IPS-NIHi11 (cell line): ENCODE measurements at regions not wholly inside any gene's neighbourhood (a gene's known extent, or its start where the extent isn't known, plus 50 kb on each side); places are given as distances from the start of the nearest gene placed in this dataset.
"Not testable (repeated sequence)": the region's sequence is repeated elsewhere in the genome, so short reads cannot be mapped to it uniquely, and the experiment has no call there.

Experiments
- DNase-seq: peaks from one replicate; pipeline ENCODE4 v3.0.0; 2012; ENCODE audit warnings: mixed read lengths, low spot score

DNA sequence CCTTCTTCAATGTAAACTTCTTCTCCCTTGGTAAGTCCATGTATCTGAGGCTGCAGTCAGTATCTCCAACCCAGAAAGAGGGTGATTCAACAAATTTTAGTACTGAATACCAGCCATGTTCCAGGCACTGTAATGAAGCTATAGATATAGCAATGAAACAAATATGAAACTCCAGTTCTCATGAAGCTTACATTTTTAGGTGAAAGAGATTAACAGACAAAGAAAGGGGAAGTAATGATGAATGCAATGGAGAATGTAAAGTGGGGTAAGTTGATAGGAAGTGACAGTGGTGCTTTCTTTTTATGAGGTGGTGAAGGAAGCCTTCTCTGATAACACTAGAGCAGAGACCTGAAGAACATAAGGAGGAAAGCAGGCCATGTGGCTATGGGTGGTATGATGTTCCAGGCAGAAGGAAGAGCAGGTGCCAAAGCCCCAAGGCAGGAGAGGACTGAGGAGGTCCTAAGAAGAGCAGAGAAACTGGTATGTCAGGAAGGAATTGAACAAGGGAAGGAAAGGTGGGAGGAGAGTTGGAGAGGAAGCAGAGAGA is 143.6 kb downstream of the TFAP2B start:
- DNase-seq = no peak

DNA sequence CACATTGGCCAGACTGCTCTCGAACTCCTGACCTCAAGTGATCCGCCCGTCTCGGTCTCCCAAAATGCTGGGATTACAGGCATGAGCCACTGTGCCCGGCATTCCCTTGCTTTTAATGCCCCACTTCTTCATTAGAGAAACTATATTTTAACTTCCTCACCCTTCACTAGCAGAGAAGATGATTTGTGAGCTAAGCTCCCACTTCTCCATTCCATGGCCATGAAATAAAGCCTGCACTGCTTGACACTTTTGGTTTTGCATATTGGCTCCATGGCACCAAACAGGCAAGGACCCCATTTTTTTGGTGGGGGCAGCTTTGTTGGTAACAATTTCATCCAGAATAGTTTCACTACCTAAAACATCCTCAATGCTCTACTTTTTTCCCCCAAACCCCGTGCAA is 145.3 kb downstream of the TFAP2B start:
- no peak for DNase-seq

DNA sequence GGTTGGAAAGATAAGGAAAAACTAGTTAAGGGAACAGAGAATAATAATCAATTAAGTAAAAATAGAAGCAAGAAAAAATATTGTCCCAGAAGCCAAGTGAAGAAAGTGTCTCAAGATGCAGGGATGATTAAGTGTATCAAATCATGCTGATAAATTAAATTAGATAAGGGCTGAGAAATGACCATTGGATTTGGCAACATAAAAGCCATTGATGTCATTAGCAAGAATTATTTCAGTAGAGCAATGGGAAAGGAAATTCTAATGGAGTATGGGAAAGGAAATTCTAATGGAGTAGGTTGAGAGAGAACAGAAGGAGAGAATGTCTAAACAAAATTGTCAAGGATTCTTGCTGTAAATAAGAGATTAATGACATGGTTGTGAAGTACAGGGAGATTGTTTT is 146.8 kb downstream of the TFAP2B start:
- DNase-seq = no peak

- DNase-seq = no peak
Observed at GRCh38 chr6:50966532-50966931, 147.9 kb downstream of the TFAP2B start.

- no peak for DNase-seq
Observed at GRCh38 chr6:50966986-50967385, 148.3 kb downstream of the TFAP2B start.

DNA sequence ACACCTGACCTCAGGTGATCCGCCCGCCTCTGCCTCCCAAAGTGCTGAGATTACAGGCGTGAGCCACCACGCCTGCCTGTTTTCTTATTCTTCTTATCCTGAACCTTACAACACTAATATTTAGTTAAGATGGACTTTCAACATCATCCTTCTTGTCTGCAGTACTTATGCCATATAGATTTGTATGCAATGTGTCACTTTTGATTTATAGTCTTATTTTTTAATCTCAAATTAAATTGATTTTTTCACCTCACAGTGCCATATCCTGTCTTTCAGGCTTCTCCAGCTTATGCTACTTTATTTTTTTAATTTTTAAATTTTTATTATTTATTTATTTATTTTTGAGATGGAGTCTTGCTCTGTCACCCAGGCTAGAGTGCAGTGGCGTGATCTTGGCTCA is 149.6 kb downstream of the TFAP2B start:
- DNase-seq = not testable (repeated sequence)

GRCh38 chr6:50970908-50971307 is 152.2 kb downstream of the TFAP2B start:
- DNase-seq = no peak

DNA sequence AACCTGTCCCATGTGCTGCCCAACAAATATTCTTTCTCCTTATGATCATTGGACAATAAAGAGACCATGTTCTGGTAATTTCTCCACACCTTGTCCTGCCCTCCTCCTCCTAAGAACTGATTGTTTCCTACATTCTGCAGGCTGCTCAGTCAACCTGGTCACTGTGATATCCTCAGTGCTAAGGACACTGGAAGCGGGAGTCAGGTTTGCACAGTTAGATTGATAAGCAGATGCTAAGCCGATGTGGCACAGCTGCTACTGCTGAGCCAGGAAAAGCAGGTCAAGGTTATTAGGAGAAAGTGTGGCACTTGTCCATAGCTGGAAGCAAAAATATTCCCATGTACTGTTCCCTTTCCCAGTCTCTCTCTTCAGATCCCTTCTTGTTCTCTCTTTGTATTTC is 154.8 kb downstream of the TFAP2B start:
- DNase-seq = no peak

DNA sequence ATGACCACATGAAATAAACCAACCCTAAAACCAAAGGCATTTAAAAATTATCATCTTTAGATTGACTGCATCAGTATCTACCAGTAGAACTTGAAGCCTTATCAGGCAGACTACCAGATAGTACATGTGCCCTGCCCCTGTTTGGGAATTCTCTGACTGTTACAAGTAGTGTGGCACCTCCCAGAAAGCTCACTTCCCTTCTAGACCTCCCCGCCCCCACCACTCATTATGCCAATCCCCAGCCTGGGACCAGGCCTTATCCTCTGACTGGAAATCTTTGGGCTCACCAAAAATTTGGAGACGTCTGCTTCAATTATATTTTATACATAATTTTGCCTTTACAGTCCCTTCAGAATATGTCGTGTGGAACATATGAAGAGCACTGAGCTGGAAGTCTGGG is 155.6 kb downstream of the TFAP2B start:
- DNase-seq = no peak

GRCh38 chr6:50975216-50975615 is 156.5 kb downstream of the TFAP2B start:
- no peak for DNase-seq

GRCh38 chr6:50976907-50977306 is 158.2 kb downstream of the TFAP2B start:
- no peak for DNase-seq

DNA sequence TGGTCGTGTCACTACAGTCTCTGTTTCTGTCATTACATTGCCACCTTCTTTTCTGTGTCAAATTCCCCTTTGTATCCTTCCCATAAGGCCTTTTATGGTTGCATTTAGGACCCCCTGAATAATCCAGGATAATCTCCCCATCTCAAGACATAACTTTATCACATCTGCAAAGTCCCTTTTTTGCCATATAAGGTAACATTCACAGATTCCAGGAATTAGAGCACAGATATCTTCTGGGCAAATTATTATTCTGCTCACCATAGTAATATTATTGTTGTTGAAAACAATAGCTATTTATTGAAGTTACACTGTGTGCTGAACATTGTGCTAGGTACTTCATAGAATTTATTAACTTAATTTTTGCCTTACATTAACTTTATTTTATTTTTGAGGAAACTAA is 159.1 kb downstream of the TFAP2B start:
- no peak for DNase-seq

DNA sequence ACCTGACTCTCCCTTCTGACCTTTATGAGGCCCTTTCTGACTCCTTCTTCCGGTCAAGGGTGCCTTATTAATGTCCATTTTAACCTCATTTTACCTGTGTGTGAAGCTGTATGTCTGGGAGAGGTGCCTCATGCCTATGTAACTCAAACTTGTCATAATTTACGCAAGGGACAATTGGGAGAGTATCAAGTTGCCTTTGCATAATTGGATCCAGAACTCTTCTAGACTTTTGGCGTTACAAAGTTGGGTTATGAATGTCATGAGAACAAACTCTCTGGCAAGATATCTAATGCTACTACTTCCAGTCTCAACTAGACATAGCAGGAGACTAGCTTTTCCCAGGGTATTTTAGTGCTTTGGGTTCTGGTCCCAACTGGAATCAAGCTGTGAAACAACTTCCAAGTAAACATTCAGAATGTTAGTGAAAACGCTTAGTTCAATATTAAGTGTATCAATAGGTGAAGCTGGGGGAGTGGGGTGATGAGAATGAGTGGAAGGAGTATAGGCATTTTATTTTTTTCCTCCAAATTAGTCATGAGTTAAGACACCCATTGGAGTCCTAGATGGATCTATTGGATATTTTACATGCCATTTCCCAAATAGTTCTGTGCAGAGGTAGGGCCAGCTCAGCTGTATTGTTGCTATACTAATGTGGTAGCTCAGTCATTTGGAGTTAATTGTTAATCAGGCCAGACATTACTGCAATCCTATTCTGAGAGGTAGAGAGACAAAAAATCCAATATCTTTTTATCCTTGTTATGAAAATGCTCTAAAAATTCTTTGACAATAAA is 159.9 kb downstream of the TFAP2B start:
- DNase-seq = no peak

- no peak for DNase-seq
Observed at GRCh38 chr6:50979171-50979525, 160.5 kb downstream of the TFAP2B start.

DNA sequence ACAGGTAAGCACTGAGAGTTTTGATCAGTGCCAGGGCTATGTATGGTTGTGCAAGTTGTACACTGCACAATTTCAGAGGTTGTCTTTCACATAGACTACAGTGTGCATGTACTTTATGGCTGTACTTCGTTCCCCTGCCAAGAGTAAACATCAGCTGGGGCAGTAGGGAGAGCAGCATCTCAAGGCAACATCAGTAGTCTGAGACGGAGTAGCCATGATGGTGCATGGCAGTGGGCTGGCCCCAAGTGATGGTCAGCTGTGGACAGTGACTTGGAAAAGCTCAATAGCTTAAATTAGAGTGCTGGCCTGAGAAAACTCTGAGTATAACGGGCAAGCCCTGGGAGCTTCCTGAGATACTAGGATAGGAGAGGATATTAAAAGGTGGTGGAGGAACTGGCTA is 165.5 kb downstream of the TFAP2B start:
- DNase-seq = no peak

- no peak for DNase-seq
Observed at GRCh38 chr6:50986319-50986718, 167.6 kb downstream of the TFAP2B start.

GRCh38 chr6:50989123-50989522 is 170.5 kb downstream of the TFAP2B start:
- no peak for DNase-seq

- DNase-seq = no peak
Observed at GRCh38 chr6:50990750-50991446, 172.2 kb downstream of the TFAP2B start.

- no peak for DNase-seq
Observed at GRCh38 chr6:50992232-50992631, 173.6 kb downstream of the TFAP2B start.

DNA sequence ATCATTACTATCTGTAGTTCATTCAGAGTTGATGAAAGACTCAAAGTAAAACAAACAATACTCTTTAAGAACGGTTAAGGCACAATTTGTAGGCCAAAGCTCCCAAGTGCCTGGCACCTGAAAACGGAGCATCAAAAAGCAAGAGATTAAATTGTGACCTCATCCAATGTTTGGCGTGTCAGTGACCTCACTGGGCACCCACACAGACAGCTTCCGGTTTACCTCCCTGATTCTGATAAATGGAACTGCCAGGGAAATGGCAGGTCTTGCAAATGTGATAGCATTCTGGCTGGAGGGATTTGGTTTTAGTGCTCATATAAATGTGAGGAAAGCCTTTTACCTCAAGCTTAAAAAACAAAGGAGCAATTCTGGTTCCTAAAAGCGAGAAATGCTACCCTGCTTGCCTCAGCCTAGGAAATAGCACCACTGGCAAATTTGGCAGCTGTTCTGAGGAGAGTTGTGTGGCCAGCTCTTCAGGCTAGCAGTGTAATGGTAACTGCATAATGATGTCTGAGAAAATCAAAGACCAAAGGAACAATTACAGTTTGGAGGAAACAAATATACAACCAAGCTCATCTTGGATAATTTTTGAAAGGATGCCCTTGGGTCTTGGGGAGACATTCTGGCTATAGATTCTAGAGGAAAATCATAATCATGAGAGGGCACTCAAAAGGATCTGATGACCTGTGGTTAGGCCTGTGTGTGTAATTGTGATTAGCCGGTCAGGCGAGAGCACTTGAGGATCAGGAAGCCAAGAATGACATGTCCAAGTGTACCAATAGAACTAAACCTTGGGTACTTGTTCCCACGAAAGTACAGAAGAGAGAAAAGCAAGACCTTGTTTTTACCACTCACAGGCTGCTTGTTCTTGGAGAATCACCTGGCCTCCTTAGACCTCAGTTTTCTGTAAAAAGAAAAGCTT is 174.3 kb downstream of the TFAP2B start:
- no peak for DNase-seq

DNA sequence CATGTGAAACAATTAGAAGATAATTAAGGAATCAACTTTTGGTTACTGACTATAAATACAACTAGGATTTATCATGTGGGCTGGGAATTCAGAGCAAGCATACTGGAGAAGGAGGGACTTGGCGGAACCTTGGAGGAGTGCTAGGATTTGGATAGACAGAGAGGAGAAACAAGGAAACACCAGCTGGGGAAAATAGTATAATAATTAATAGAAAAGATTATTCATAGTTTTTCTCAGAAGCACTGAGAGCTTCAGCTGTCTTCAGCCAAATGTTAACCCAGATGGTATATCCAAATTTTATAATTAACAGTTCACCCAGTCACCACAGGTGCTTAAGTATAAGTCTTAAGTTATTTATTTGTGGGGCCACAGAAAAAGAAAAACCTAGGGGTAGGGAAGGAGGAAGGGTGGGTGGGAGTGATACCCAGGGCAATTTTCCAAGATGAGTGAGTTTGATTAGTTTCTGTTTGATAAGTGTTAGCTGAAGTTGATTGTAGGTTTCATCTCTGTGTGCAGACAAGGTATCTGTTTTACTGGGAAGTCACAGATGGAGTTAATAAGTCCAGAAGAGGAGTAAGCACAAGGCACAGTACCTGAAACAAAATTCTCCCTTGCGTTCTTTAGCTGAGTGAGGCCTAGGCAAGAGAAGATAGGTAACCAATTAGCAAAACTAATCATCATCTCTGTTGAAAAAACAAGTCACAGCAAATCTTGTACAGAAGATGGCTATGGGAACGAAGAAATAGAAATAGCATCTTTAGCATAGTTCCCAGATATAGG is 175.5 kb downstream of the TFAP2B start:
- DNase-seq = no peak

DNA sequence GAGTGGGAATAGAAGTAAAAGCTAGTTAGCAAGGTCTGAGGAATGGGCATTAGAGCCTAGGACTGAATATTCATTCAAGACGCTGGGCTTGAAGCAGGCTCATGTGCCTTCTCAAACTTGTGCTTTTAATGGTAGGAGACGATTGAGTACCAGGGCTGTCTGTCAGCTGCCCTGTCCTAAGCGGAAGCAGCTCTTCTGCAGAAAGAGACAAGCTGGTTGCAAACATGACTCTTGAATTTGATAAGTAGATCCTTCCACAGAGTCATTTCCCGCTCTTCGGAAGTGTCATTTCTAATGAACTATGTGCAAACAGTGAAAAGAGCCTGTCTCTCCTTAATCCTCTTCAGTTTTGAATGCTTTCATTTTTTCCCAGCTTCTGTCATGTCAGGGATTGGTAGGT is 176.4 kb downstream of the TFAP2B start:
- no peak for DNase-seq
